NCI-H2107 treated with DMSO at 0.1 percent for 48 hours (cell line): ENCODE measurements at regions not wholly inside any gene's neighbourhood (a gene's known extent, or its start where the extent isn't known, plus 50 kb on each side); places are given as distances from the start of the nearest gene placed in this dataset.
A peak's percentile ranks its signal among the peaks of the same experiment; 100 is the strongest.
"Not testable (repeated sequence)": the region's sequence is repeated elsewhere in the genome, so short reads cannot be mapped to it uniquely, and the experiment has no call there.

ENCODE experiments used
- DNase-seq: peaks from one replicate; lab custom pipeline; 2025; ENCODE audit not compliant: unreplicated experiment; lab: John Stamatoyannopoulos, UW

GRCh38 chr20:47960769-47961541 is 175.7 kb upstream of the SULF2 start:
- DNase-seq = no peak

DNA sequence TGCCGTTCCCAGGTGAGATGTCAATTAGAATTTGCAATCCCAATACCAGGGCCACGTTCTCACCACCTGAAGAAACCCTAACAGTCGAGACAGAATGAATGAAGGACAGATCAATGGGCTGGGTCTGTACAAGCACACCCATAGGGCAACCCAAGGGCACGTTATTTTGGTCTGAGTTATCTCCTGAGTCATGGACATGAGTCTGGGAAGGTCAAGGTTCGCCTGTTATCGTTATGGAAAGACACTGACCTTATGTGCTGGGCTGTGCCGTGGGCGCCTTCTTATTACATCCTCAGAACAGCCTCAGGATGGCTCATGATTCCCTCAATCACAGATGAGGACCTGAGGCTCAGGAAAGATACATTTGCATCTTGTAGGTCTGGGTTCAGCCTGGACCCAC is 175.0 kb upstream of the SULF2 start:
- no peak for DNase-seq

- DNase-seq = not testable (repeated sequence)
Measured at GRCh38 chr20:47957989-47958801, 172.9 kb upstream of the SULF2 start.

DNA sequence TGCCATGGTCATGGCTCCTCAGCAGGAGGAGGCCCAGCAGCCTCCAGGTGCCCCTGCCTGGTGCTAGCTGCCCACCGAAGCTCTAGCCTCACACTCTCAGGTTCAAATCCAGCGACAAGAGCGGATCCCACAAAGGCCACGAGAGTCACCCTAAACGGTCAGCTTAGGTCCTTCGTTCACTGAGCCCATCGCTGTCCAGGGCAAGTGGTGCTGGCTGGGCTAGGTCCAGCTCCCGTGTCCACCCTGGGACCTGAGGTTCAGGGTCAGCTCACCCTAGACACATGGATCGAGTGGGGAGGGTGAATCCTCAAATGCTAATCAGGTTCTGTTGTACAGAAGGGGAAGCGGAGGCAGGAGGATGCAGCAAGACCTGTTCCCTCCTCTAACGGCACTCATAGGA is 171.9 kb upstream of the SULF2 start:
- no peak for DNase-seq

DNA sequence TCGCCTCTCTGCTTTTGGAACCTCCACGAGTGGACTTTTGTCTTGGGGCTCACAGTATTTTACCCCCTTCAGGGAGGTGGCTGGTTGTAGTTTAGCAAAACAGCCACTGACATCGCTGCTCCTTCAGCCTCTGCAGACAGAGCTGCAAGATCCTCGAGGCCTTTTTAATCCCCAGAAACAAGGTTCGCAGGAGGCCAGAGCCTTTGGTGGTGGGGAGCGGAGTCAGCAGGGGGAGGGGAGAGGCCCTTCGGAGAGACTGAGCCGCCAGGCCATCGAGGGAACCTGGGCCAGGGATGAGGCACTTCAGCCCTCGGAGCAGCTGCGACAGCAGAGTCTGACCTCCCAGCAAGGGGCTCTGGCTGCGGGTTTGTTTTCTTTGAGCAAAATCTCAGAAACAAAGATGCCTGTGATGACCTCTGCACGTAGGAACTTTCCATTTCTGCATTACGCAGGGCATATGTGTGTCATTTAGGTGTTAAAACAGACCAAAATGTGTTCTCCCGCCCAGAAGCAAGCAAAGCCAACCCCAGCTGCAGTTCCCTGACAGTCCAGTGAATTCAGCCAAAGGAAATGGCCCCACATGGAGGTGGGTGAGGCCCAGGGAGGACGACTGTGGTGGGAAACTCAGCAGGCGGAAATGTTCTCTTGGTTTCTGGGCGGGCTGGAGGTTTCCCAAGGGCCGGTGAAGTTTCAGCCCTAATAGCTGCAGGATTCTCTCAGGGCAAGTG is 171.2 kb upstream of the SULF2 start:
- no peak for DNase-seq

GRCh38 chr20:47953471-47953870 is 168.2 kb upstream of the SULF2 start:
- DNase-seq = no peak

- DNase-seq = no peak
Measured at GRCh38 chr20:47952023-47952564, 166.8 kb upstream of the SULF2 start.

GRCh38 chr20:47951521-47951971 is 166.3 kb upstream of the SULF2 start:
- DNase-seq = no peak

DNA sequence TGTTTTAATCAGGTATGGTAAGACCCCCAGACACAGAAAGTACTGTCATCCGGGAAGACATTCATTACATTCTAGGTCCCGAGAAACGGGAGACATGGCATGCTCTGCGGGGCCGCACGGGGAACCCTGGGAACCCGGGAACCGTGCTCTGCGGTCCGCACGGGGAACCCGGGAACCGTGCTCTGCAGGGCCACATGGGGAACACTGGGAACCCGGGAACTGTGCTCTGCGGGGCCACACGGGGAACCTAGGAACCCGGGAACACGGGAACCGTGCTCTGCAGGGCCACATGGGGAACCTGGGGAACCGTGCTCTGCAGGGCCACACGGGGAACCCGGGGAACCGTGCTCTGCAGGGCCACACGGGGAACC is 165.6 kb upstream of the SULF2 start:
- DNase-seq = no peak

DNA sequence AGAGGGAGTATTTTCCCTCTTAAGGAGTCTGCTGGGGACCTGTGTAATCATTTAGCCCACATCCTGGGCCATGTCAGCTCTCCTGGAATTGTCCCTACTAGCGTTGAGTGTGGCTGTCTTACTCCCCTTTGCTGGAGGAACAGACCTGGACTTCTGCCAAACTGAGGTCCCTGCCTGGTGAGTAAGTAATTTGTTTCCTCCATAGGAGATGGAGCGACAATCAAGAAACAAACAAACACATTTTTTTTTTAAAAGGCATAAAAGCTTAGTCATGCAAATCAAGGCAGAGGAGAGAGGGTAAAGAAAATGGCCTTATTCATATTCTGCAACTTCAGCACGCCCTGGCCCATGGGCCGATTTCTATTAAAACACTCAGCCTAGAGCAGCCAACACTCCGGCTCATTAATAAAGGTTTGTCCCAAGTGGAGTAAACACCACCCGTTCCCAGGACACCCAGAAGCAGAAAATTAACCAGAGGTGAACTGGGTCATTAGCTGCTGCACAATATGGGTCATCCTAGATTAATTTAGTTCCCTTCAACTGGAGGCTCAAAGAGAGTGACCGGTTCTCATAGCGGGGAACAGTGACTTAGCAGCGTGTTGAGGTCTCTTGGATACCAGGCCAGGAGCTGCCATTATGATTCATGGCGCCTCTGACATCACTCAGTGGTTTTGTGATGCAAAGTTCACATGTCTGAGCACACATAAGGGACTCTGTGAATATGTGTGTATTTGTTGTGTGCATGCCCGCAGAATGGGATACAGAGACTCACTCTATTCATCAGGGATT is 165.0 kb upstream of the SULF2 start:
- peak; percentile 9 for DNase-seq

- DNase-seq = no peak
Measured at GRCh38 chr20:47949230-47949629, 163.9 kb upstream of the SULF2 start.

- no peak for DNase-seq
Measured at GRCh38 chr20:47944682-47945081, 159.4 kb upstream of the SULF2 start.

- no peak for DNase-seq
Measured at GRCh38 chr20:47941869-47942268, 156.6 kb upstream of the SULF2 start.

DNA sequence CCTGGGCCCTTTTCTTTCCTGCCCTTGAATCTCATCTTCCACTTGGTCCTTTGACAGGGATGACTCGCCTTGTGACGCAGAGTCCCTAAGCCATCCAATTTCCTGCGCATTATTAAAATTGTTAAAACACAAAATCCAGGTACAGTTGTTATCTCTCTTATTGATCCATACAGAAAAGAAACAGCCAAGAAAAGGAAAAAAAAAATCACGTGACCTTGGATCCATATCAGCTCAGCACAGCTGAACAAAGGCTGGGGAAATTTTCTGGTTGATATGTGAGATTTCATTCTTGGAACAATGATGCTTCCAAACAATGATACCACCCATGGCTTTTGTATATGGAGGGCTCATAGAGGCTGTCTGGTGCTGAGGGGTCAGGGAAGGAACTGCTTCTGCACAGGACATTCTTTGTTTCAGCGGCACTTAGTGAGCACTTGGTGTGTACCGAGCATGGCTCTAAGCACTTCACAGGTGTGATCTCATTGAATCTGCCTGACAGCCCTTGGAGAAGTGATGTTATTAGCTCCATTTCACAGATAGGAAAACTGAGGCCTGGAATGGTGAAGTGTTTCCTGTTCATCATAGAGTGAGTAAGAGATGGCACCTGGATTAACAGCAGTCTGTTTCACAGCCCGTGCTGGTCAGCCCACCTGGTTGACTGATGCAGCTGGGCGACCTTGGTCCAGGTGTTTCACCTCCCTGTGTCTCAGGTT is 155.0 kb upstream of the SULF2 start:
- DNase-seq = no peak

GRCh38 chr20:47936612-47937011 is 151.3 kb upstream of the SULF2 start:
- DNase-seq = no peak

DNA sequence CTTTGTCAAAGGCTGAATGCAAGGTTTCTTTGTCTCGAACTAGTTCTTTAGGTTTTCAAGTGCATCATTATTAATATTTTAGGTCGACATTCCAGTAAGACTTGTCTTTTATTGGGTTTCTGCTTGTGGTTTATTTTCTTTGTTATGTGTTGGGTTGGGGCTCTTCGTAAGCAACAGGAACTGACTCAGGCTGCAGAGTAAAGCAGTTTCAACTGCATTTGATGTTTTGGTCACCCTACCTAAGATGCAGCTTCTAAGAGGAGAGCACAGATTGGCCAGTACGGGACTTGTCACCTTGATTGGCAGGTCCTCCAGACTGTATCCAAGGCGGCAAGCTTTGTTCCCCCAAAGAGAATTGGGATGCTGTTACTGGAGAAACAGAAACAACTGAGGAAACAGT is 149.5 kb upstream of the SULF2 start:
- no peak for DNase-seq

GRCh38 chr20:47931443-47931842 is 146.2 kb upstream of the SULF2 start:
- DNase-seq = no peak

DNA sequence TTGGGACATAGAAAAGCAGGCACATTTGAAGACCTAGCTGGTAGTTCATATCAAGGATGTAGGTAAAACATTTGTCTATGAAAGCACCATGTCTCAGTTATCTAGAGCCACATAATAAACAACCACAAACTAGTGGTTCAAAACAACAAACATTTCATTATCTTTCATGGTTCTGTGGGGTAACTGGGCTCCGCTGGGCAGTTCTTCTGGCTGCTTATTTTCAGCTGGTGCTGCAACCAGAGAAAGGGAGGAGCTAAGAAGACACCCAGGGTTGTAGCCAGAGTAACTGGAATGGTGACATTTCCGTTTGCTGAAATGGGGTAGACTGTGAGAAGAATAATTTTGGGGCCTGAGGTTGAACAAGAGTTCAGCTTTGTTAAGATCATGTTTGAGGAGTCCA is 145.7 kb upstream of the SULF2 start:
- no peak for DNase-seq

DNA sequence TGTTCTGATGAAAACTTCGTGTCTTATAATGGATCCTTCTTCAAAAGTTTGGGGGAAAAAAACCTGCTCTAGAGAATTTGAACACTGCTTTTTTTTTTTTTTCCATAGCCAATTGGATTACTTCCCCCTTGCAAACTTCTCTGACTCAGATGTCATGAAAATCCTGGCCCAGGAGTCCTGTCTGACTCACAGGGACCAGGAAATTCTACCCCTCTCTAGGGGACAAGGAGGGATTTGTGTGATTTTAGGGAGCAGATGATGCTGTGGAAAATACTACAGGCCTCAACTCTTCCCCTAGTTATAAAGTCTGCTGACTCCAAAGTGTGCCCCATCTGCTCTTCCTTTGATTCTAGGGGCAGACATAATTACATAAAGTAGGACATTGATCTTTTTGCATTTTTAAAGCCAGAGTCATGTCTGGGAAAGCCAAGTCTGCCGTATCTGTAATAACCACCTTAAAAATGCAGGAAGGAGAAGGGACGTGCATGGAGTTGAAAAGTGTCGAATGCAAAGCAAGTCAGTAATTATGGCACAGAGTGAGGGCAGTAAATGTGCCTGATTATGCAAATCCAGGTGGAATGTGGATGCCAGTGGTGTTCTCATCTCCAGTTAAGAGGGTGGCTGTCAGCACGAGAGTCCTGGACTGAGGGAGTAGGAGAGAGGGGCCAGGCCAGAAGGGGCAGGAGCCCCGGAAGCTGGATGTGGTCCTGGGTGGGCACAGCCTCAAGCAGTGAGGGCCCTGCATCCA is 144.3 kb upstream of the SULF2 start:
- no peak for DNase-seq
